NCI-H2171 (cell line): ENCODE measurements at regions not wholly inside any gene's neighbourhood (a gene's known extent, or its start where the extent isn't known, plus 50 kb on each side); places are given as distances from the start of the nearest gene placed in this dataset.

Experiments
- DNase-seq: peaks from one replicate; lab custom pipeline; 2025; lab: John Stamatoyannopoulos, UW

GRCh38 chr1:87880098-87880760 lies 551.5 kb downstream of the LMO4 start:
- DNase-seq: no peak

- no peak for DNase-seq
These were observed 552.1 kb downstream of the LMO4 start for GRCh38 chr1:87880764-87881163.

GRCh38 chr1:87883906-87884305 lies 555.2 kb downstream of the LMO4 start:
- no peak for DNase-seq

- DNase-seq: no peak
These were observed 555.9 kb downstream of the LMO4 start for GRCh38 chr1:87884581-87884980.

GRCh38 chr1:87885278-87886025 lies 556.8 kb downstream of the LMO4 start:
- DNase-seq: no peak

GRCh38 chr1:87887100-87887499 lies 558.4 kb downstream of the LMO4 start:
- DNase-seq: no peak

GRCh38 chr1:87888446-87888845 lies 559.8 kb downstream of the LMO4 start:
- no peak for DNase-seq

- no peak for DNase-seq
These were observed 565.4 kb downstream of the LMO4 start for GRCh38 chr1:87894062-87894461.

- no peak for DNase-seq
These were observed 568.8 kb downstream of the LMO4 start for GRCh38 chr1:87897481-87897880.

- no peak for DNase-seq
These were observed 569.8 kb downstream of the LMO4 start for GRCh38 chr1:87898431-87898830.

- no peak for DNase-seq
These were observed 570.3 kb downstream of the LMO4 start for GRCh38 chr1:87899017-87899416.

GRCh38 chr1:87899746-87900145 lies 571.1 kb downstream of the LMO4 start:
- DNase-seq: no peak

GRCh38 chr1:87902830-87903229 lies 574.1 kb downstream of the LMO4 start:
- DNase-seq: no peak

GRCh38 chr1:87903242-87903641 lies 574.6 kb downstream of the LMO4 start:
- DNase-seq: no peak

GRCh38 chr1:87904651-87905050 lies 576.0 kb downstream of the LMO4 start:
- no peak for DNase-seq

- DNase-seq: no peak
These were observed 577.0 kb downstream of the LMO4 start for GRCh38 chr1:87905651-87906050.

GRCh38 chr1:87906078-87906477 lies 577.4 kb downstream of the LMO4 start:
- DNase-seq: no peak

- no peak for DNase-seq
These were observed 584.7 kb downstream of the LMO4 start for GRCh38 chr1:87913361-87913760.

GRCh38 chr1:87914396-87914795 lies 585.7 kb downstream of the LMO4 start:
- DNase-seq: no peak

GRCh38 chr1:87915771-87916170 lies 587.1 kb downstream of the LMO4 start:
- no peak for DNase-seq

- DNase-seq: no peak
These were observed 588.3 kb downstream of the LMO4 start for GRCh38 chr1:87916965-87917364.

- no peak for DNase-seq
These were observed 589.7 kb downstream of the LMO4 start for GRCh38 chr1:87918398-87918797.

- no peak for DNase-seq
These were observed 594.2 kb downstream of the LMO4 start for GRCh38 chr1:87922885-87923284.
